H9 (cell line): ENCODE measurements at regions not wholly inside any gene's neighbourhood (a gene's known extent, or its start where the extent isn't known, plus 50 kb on each side); places are given as distances from the start of the nearest gene placed in this dataset.

Experiments used
- DNase-seq: peaks from one replicate; pipeline ENCODE4 v3.0.0-alpha.2; 2017
- H2AFZ ChIP-seq: one replicate; pipeline ENCODE4 v1.6.1; 2013; ENCODE audit warnings: mild to moderate bottlenecking, low read length, control low read depth, moderate library complexity
- H2AK5ac ChIP-seq: 2 replicates; pipeline ENCODE4 v1.6.1; 2013; ENCODE audit warnings: low read length, control low read depth, mixed read lengths; ENCODE audit not compliant: insufficient read length
- H2BK120ac ChIP-seq: one replicate; pipeline ENCODE4 v1.6.1; 2013; ENCODE audit warnings: low read depth, mild to moderate bottlenecking, low read length, control low read depth, inconsistent platforms; ENCODE audit not compliant: poor library complexity, severe bottlenecking
- H2BK12ac ChIP-seq: 2 replicates; pipeline ENCODE4 v1.6.1; 2013; ENCODE audit warnings: low read length, control low read depth, mixed read lengths, low read depth; ENCODE audit not compliant: insufficient read length
- H2BK15ac ChIP-seq: 2 replicates; pipeline ENCODE4 v1.6.1; 2013; ENCODE audit warnings: low read depth, low read length, control low read depth
- H2BK20ac ChIP-seq: one replicate; pipeline ENCODE4 v1.6.1; 2013; ENCODE audit warnings: low read depth, mild to moderate bottlenecking, low read length, control low read depth, inconsistent platforms; ENCODE audit not compliant: poor library complexity, severe bottlenecking
- H2BK5ac ChIP-seq: 2 replicates; pipeline ENCODE4 v1.6.1; 2013; ENCODE audit warnings: low read length, control low read depth, mixed read lengths; ENCODE audit not compliant: insufficient read length
- H3K14ac ChIP-seq: 2 replicates; pipeline ENCODE4 v1.6.1; 2013; ENCODE audit warnings: low read length, control low read depth; ENCODE audit not compliant: insufficient read depth
- H3K18ac ChIP-seq: 2 replicates; pipeline ENCODE4 v1.6.1; 2013; ENCODE audit warnings: low read depth, mild to moderate bottlenecking, mixed read lengths, low read length, control low read depth; ENCODE audit not compliant: insufficient read length
- H3K23ac ChIP-seq: 2 replicates; pipeline ENCODE4 v1.6.1; 2013; ENCODE audit warnings: low read length, control low read depth, mixed read lengths, low read depth; ENCODE audit not compliant: insufficient read length
- H3K23me2 ChIP-seq: 2 replicates; pipeline ENCODE4 v1.6.1; 2013; ENCODE audit warnings: low read depth, mild to moderate bottlenecking, mixed read lengths, low read length, control low read depth; ENCODE audit not compliant: insufficient read length, poor library complexity, severe bottlenecking
- H3K27ac ChIP-seq: 2 replicates; pipeline ENCODE4 v1.5.1; 2013; ENCODE audit warnings: low read length, control low read depth, mixed read lengths, low read depth; ENCODE audit not compliant: insufficient read length
- H3K27me3 ChIP-seq: 2 replicates; pipeline ENCODE4 v1.6.1; 2013; ENCODE audit warnings: low read length, control low read depth, inconsistent platforms; ENCODE audit not compliant: insufficient read depth
- H3K4ac ChIP-seq: 2 replicates; pipeline ENCODE4 v1.6.1; 2013; ENCODE audit warnings: low read depth, mild to moderate bottlenecking, control low read depth, inconsistent platforms, low read length, moderate library complexity
- H3K4me1 ChIP-seq: 2 replicates; pipeline ENCODE4 v1.6.1; 2013; ENCODE audit warnings: low read length, control low read depth, inconsistent platforms; ENCODE audit not compliant: insufficient read depth
- H3K4me2 ChIP-seq: 2 replicates; pipeline ENCODE4 v1.6.1; 2013; ENCODE audit warnings: low read length, control low read depth, mixed read lengths; ENCODE audit not compliant: insufficient read length, insufficient read depth
- H3K56ac ChIP-seq: 2 replicates; pipeline ENCODE4 v1.6.1; 2013; ENCODE audit warnings: low read depth, mild to moderate bottlenecking, mixed read lengths, low read length, control low read depth; ENCODE audit not compliant: insufficient read length
- H3K79me1 ChIP-seq: 2 replicates; pipeline ENCODE4 v1.6.1; 2013; ENCODE audit warnings: low read depth, mild to moderate bottlenecking, moderate library complexity, low read length, control low read depth, inconsistent platforms; ENCODE audit not compliant: insufficient read depth, poor library complexity, severe bottlenecking
- H3K79me2 ChIP-seq: 2 replicates; pipeline ENCODE4 v1.6.1; 2013; ENCODE audit warnings: low read length, control low read depth, inconsistent platforms; ENCODE audit not compliant: insufficient read depth
- H3K9ac ChIP-seq: 2 replicates; pipeline ENCODE4 v1.6.1; 2013; ENCODE audit warnings: low read length, control low read depth, mixed read lengths; ENCODE audit not compliant: insufficient read length; ENCODE audit errors: extremely low read depth
- H3K9me3 ChIP-seq: one replicate; pipeline ENCODE4 v1.6.1; 2013; ENCODE audit warnings: low read depth, low read length, inconsistent platforms; ENCODE audit not compliant: control insufficient read depth
- H3T11ph ChIP-seq: one replicate; pipeline ENCODE4 v1.6.1; 2013; ENCODE audit warnings: mild to moderate bottlenecking, low read length, control low read depth, inconsistent platforms
- H4K20me1 ChIP-seq: one replicate; pipeline ENCODE4 v1.6.1; 2013; ENCODE audit not compliant: control insufficient read depth, insufficient read length, insufficient read depth
- H4K5ac ChIP-seq: 2 replicates; pipeline ENCODE4 v1.6.1; 2013; ENCODE audit warnings: low read depth, mild to moderate bottlenecking, mixed read lengths, low read length, control low read depth; ENCODE audit not compliant: insufficient read length
- H4K8ac ChIP-seq: replicated peaks from 2 replicates; pipeline ENCODE4 v1.6.1; 2013; ENCODE audit warnings: low read length, control low read depth, mixed read lengths, low read depth; ENCODE audit not compliant: insufficient read length
- H4K91ac ChIP-seq: 2 replicates; pipeline ENCODE4 v1.6.1; 2013; ENCODE audit warnings: low read depth, mild to moderate bottlenecking, moderate library complexity, mixed read lengths, low read length, control low read depth; ENCODE audit not compliant: insufficient read length
- H3K27ac Mint-ChIP-seq, 3 experiments: 2 replicates in 2 of 3; 3 replicates in 1 of 3; pipeline ENCODE4 v1.8.0; 2020 to 2021; ENCODE audit warnings: mixed read lengths in 3 of 3, mild to moderate bottlenecking in 1 of 3, moderate library complexity in 1 of 3
- H3K27me3 Mint-ChIP-seq: 2 replicates; pipeline ENCODE4 v1.8.0; 2021; ENCODE audit warnings: low read depth, mild to moderate bottlenecking, moderate library complexity, mixed read lengths
- H3K36me3 Mint-ChIP-seq, 3 experiments: 2 replicates in 2 of 3; 3 replicates in 1 of 3; pipeline ENCODE4 v1.8.0; 2020 to 2021; ENCODE audit warnings: low read depth in 3 of 3, mixed read lengths in 3 of 3; ENCODE audit not compliant: insufficient read depth in 1 of 3
- H3K4me1 Mint-ChIP-seq, 2 experiments: 2 replicates each; pipeline ENCODE4 v1.8.0; 2020; ENCODE audit warnings: mixed read lengths in 2 of 2
- H3K4me3 Mint-ChIP-seq, 2 experiments: 2 replicates in 1 of 2; 3 replicates in 1 of 2; pipeline ENCODE4 v1.8.0; 2020 to 2021; ENCODE audit warnings: mild to moderate bottlenecking in 2 of 2, mixed read lengths in 2 of 2, moderate library complexity in 1 of 2
- H3K9me3 Mint-ChIP-seq, 2 experiments: 2 replicates in 1 of 2; 3 replicates in 1 of 2; pipeline ENCODE4 v1.8.0; 2020; ENCODE audit warnings: mild to moderate bottlenecking in 2 of 2, mixed read lengths in 2 of 2, moderate library complexity in 1 of 2
- CTCF ChIP-seq: fragments of 200-600 bp; sonication (generic); conservative IDR thresholded peaks from 3 replicates; pipeline ENCODE4 v1.8.0; 2021; ENCODE audit warnings: antibody characterized with exemption, mild to moderate bottlenecking
- WGBS: extraction: QIAGEN DNeasy Blood & Tissue Kit; methylation state at CpG from one replicate; pipeline ENCODE4 v1.1.7; 2013; ENCODE audit warnings: missing lambda C conversion rate, low lambda C conversion rate, mixed read lengths; ENCODE audit not compliant: insufficient read length; ENCODE audit errors: extremely low coverage; 5-methylcytosine and 5-hydroxymethylcytosine counted together

- TF ChIP-seq CTCF = no peak
- Mint-ChIP-seq H3K4me1 (no peaks in the 10 kb centered on the region), H3K9me3 (no peaks in the 10 kb centered on the region), H3K4me3 (no peak overlapping the region), H3K36me3 (no peaks in the 10 kb centered on the region), H3K27me3 (no peaks in the 10 kb centered on the region), H3K27ac (no peak overlapping the region)
- Histone ChIP-seq H4K20me1 (no peaks in the 10 kb centered on the region), H2BK120ac (no peak overlapping the region), H3K4ac (no peak overlapping the region), H3K14ac (no peak overlapping the region), H3K23ac (no peak overlapping the region), H2BK20ac (no peak overlapping the region), H3K56ac (no peak overlapping the region), H3K4me2 (no peak overlapping the region), H3T11ph (no peak overlapping the region), H2BK12ac (no peak overlapping the region), H3K9ac (no peak overlapping the region), H4K8ac (no peak overlapping the region), H3K18ac (no peak overlapping the region), H3K27ac (no peak overlapping the region), H2AFZ (no peak overlapping the region), H2BK5ac (no peak overlapping the region), H2BK15ac (no peak overlapping the region), H4K5ac (no peak overlapping the region), H3K23me2 (no peaks in the 10 kb centered on the region), H4K91ac (no peak overlapping the region), H3K79me1 (no peaks in the 10 kb centered on the region), H2AK5ac (no peak overlapping the region), H3K9me3 (no peaks in the 10 kb centered on the region), H3K27me3 (no peaks in the 10 kb centered on the region; the same call in 1 of the 2 replicates), H3K4me1 (peaks cover 7% of the 10 kb centered on the region), H3K79me2 (no peaks in the 10 kb centered on the region)
- DNase-seq = no peak
- WGBS = no CpG with 5 or more reads among the region's 1 CpG
Measured at GRCh38 chr21:16584756-16585155, 855.0 kb downstream of the USP25 start.
